Dendritic cell treated with granulocyte-macrophage colony-stimulating factor and Interleukin-4, amounts not matched to agents 40 ng/mL and 50 ng/mL, for 4 days (primary cell): ENCODE measurements at regions not wholly inside any gene's neighbourhood (a gene's known extent, or its start where the extent isn't known, plus 50 kb on each side); places are given as distances from the start of the nearest gene placed in this dataset.

Experiments used
- H3K27ac Mint-ChIP-seq: one replicate; pipeline ENCODE4 v1.8.0; 2022; ENCODE audit warnings: mild to moderate bottlenecking, mixed read lengths
- H3K27me3 Mint-ChIP-seq: one replicate; pipeline ENCODE4 v1.8.0; 2022; ENCODE audit warnings: mild to moderate bottlenecking, mixed read lengths
- H3K36me3 Mint-ChIP-seq: one replicate; pipeline ENCODE4 v1.8.0; 2022; ENCODE audit warnings: low read depth, mixed read lengths
- H3K4me1 Mint-ChIP-seq: one replicate; pipeline ENCODE4 v1.8.0; 2022; ENCODE audit warnings: low read depth, mixed read lengths
- H3K4me3 Mint-ChIP-seq: one replicate; pipeline ENCODE4 v1.8.0; 2022; ENCODE audit warnings: mild to moderate bottlenecking, moderate library complexity, mixed read lengths
- H3K9me3 Mint-ChIP-seq: one replicate; pipeline ENCODE4 v1.8.0; 2022; ENCODE audit warnings: mixed read lengths
- intact Hi-C: fragments of 100-400 bp; cut with micrococcal nuclease; formaldehyde crosslinking; loops from one replicate; pipeline ENCODE4 v1.15.0; 2022

DNA sequence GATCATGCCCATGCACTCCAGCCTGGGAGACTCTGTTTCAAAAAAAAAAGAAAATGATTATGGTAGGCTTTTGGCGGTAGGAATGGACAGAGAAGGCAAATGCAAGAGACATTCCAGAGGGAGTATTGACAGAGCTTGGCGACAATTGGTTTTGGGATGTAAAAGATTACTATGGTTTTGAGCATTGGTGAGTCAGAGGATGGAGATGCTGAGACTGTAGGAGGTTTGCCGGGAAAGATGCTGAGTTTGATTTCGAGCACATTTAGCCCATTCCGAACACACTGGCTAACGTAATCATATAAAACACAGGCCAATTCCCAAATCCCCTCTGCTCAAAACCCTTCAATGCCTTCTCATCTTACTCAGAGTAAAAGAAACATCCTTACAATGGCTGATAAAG, 161.6 kb upstream of the MKLN1 start:
- Mint-ChIP-seq H3K27ac (no peak overlapping the region), H3K27me3 (peaks cover 9% of the 10 kb centered on the region), H3K36me3 (no peaks in the 10 kb centered on the region), H3K4me1 (no peaks in the 10 kb centered on the region), H3K9me3 (no peaks in the 10 kb centered on the region), H3K4me3 (no peak overlapping the region)
- intact Hi-C loops: no loop called here

DNA sequence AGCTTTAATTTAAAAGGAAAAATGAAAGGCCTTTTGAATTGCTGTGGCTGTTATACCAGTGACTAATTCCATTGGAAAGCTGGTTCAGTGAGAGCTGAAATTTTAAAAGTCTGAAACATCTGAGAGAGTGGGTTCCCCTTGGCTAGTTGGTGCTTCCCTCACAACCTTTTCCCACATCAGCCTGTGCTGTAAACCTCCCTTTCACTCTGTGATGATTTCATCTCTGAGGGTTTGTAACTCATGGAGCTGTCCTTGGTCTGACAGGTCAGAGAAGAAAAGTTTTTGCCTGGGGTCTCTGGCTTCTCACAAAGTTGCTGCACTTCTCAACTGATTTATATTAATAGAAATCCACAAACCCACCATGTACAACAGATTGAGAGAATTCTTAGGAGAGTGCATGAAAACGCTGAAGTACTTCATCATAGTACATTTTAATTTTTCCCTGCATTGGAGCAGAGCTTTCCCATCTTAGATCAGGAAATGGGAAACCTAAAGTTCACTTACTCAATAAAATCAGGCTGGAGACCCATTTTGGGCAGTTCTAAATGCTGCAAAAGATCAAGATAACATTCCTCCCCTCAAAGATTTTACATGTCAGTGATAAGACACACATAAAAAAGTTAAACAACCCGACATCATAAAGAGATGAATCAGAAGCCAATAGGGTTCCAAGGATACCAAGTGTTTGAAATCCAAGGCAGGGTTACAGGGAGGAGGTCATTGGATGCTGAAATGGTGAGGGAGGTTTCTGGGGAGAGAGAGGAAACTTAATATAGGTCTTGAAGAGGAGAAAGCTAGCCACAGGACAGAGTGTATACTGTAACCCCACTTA, 157.0 kb upstream of the MKLN1 start:
- Mint-ChIP-seq H3K4me3 (no peak overlapping the region), H3K4me1 (no peaks in the 10 kb centered on the region), H3K36me3 (no peaks in the 10 kb centered on the region), H3K27ac (no peak overlapping the region), H3K27me3 (peaks cover 14% of the 10 kb centered on the region), H3K9me3 (no peaks in the 10 kb centered on the region)
- intact Hi-C loops: no loop called here

GRCh38 chr7:131173145-131173890, 154.4 kb upstream of the MKLN1 start:
- intact Hi-C loops: no loop called here
- peaks cover 11% of the 10 kb centered on the region for H3K27me3 Mint-ChIP-seq
- no peaks in the 10 kb centered on the region for H3K4me1 Mint-ChIP-seq
- no peaks in the 10 kb centered on the region for H3K9me3 Mint-ChIP-seq
- H3K4me3 Mint-ChIP-seq: no peak overlapping the region
- H3K36me3 Mint-ChIP-seq: no peaks in the 10 kb centered on the region
- no peak overlapping the region for H3K27ac Mint-ChIP-seq

DNA sequence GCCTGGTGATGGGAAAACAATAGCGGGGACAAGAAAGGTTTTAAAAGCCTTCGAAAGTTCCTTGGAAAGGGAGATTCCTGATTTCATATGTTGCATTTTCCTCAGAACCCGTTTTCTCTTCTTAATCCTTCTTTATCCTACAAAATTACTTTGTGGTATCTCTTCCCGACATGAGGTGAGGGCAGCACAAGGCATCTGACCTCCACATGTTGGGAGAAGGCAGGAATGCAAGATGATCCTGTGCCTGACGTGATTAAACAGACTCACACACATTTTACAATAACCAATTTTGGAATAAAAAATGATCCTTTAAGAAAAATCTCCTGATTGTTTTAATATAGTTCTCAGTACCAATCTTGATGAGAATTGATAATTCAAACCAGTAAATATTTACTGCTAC, 153.3 kb upstream of the MKLN1 start:
- intact Hi-C loops: no loop called here
- no peaks in the 10 kb centered on the region for H3K36me3 Mint-ChIP-seq
- no peak overlapping the region for H3K4me3 Mint-ChIP-seq
- no peak overlapping the region for H3K27ac Mint-ChIP-seq
- H3K9me3 Mint-ChIP-seq: no peaks in the 10 kb centered on the region
- no peaks in the 10 kb centered on the region for H3K4me1 Mint-ChIP-seq
- peaks cover 11% of the 10 kb centered on the region for H3K27me3 Mint-ChIP-seq

DNA sequence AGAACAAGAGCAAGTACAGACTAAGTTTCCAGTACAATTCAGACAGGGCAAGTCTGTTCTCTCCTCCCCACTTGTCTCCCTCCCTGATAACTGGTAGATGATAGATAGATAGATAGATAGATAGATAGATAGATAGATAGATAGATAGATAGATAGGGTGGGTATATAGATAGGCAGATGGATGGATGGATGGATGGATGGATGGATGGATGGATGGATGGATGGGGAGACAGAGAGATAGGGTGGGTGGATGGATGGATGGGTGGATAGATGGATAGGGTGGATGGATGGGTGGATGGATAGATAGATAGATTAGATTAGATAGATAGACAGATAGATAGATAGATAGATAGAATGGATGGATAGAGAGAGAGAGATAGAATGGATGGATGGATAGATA, 152.8 kb upstream of the MKLN1 start:
- Mint-ChIP-seq H3K27ac (no peak overlapping the region), H3K4me3 (no peak overlapping the region), H3K36me3 (no peaks in the 10 kb centered on the region), H3K9me3 (no peaks in the 10 kb centered on the region), H3K4me1 (no peaks in the 10 kb centered on the region), H3K27me3 (peaks cover 10% of the 10 kb centered on the region)
- intact Hi-C loops: no loop called here

DNA sequence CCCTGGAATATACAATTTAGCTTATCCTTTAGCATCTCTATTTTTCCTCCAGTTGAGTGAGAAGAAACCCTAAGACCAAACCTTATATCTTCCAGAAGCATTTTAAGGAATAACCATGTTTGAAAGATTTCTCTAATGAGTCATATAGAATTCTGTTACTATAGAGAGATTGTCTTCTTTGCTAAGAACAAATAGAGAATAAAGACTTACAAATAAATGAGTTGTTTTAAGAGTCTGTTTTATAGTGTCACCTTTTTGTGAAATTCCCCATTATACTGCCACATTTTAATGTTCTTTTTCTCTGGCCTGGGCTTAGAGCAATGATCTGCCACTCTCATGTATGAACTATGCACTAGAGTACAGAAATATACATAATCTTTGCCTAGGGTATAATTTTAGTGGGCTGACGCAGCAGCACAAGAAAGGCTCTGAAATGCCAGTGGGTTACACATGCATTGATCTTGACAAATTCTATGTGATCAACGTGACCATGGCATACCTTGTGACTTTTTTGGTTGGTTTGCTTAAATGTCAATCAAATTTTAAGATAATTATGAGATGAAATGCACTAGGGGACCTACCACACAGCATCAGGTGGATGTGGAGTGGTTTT, 145.1 kb upstream of the MKLN1 start:
- H3K9me3 Mint-ChIP-seq: no peaks in the 10 kb centered on the region
- peaks cover 7% of the 10 kb centered on the region for H3K4me1 Mint-ChIP-seq
- intact Hi-C loops: no loop called here
- no peaks in the 10 kb centered on the region for H3K36me3 Mint-ChIP-seq
- H3K27me3 Mint-ChIP-seq: peaks cover 14% of the 10 kb centered on the region
- H3K27ac Mint-ChIP-seq: no peak overlapping the region
- no peak overlapping the region for H3K4me3 Mint-ChIP-seq

GRCh38 chr7:131183072-131183471, 144.6 kb upstream of the MKLN1 start:
- Mint-ChIP-seq H3K9me3 (no peaks in the 10 kb centered on the region), H3K4me1 (peaks cover 8% of the 10 kb centered on the region), H3K27me3 (peaks cover 14% of the 10 kb centered on the region), H3K27ac (no peak overlapping the region), H3K36me3 (no peaks in the 10 kb centered on the region), H3K4me3 (no peak overlapping the region)
- intact Hi-C loops: no loop called here

DNA sequence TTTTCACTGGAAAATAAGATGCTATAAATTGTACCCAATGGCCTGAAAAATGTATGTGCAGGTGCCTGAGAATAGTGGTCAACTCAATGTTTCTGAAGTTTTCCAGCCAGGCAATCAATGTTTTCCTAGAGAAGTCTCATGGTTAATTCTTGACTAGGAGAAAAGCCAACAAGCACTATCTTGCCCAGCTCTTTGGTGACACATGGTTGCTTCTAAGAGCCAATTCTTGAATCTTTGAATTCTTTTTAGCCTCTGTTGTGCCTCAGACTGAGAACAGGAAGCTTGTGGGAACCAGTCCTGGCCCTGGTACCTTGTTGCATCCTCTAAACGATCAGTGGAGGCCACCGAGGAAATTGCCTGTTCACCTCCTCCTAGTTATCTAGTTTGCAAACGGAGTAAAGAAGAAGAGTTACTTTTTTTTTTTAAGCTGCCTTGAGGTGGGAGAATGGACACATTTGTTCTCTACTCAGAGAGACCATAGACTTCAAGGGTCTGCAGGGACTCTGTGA, 144.0 kb upstream of the MKLN1 start:
- no peaks in the 10 kb centered on the region for H3K36me3 Mint-ChIP-seq
- no peaks in the 10 kb centered on the region for H3K9me3 Mint-ChIP-seq
- H3K27ac Mint-ChIP-seq: no peak overlapping the region
- H3K27me3 Mint-ChIP-seq: peaks cover 14% of the 10 kb centered on the region
- peaks cover 14% of the 10 kb centered on the region for H3K4me1 Mint-ChIP-seq
- H3K4me3 Mint-ChIP-seq: no peak overlapping the region
- intact Hi-C loops: no loop called here

- Mint-ChIP-seq H3K9me3 (no peaks in the 10 kb centered on the region), H3K36me3 (no peaks in the 10 kb centered on the region), H3K4me3 (no peak overlapping the region), H3K27me3 (peaks cover 26% of the 10 kb centered on the region), H3K27ac (no peak overlapping the region), H3K4me1 (peaks cover 23% of the 10 kb centered on the region)
- intact Hi-C loops: no loop called here
Observed at GRCh38 chr7:131186816-131187215, 140.9 kb upstream of the MKLN1 start.

DNA sequence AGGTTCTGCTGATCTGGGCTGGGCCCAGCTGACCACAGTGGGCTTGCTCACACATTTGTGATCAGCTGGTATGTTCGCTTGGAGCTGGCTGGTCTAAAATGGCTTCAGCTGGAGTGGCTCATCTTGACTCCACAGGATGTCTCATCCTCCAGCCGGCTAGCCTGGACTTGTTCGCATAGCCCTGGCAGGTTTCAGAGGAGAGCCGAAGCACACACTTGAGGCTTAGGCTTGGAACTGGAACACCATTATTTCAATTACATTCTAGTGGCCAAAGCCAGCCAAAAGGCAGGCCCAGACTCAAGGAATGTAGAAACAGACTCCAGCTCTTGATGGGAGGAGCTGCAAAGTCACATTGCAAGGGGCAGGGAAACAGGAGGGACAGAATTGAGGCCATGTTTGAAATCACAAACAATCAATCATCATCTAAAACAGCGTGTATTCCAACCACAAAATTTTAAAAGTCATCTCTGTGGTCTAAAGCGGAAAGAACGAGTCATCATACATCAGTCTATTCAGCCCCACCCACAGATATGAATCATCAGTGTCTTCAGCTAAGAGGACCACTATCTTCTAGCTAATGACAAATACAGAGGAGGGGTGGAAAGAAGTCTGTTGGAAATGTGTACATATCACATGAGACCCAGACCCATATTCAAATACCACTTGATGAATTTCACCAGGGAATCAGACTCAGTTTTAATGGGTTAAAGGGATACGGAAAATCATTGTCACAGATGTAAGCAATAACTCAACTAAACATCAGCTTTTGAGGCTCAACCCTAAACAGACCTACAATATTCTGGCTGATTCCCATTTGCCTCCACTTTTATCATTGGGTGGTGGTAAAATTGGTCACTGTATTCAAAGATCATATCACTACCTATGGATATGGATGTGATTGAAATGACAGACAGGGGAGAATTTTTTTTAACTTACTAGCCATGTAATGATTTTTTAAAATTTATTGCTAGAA, 139.0 kb upstream of the MKLN1 start:
- intact Hi-C loops: no loop called here
- no peaks in the 10 kb centered on the region for H3K9me3 Mint-ChIP-seq
- no peaks in the 10 kb centered on the region for H3K36me3 Mint-ChIP-seq
- H3K27me3 Mint-ChIP-seq: peaks cover 26% of the 10 kb centered on the region
- peaks cover 23% of the 10 kb centered on the region for H3K4me1 Mint-ChIP-seq
- H3K4me3 Mint-ChIP-seq: no peak overlapping the region
- peak overlapping the region; percentile 73 for H3K27ac Mint-ChIP-seq

DNA sequence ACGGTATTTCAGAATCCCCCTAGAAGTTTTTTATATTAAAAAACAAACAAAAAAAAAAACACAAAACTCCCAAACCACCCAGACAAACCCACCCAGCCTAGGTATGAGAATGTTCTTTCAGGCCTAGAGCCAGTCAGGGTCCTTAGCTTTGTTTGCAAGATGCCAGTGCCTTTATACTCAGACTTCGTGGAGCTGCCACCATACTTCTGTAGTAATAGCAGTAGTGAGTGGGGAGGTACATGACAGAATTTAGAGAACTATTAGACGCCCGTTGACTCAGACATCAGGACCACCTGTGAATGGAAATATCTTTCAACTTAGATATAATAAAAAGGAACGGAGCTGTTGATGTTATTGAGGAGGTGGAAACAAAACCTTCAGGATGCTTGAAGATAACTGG, 138.2 kb upstream of the MKLN1 start:
- H3K27me3 Mint-ChIP-seq: peaks cover 19% of the 10 kb centered on the region
- H3K4me1 Mint-ChIP-seq: peaks cover 31% of the 10 kb centered on the region
- no peaks in the 10 kb centered on the region for H3K9me3 Mint-ChIP-seq
- intact Hi-C loops: no loop called here
- H3K27ac Mint-ChIP-seq: no peak overlapping the region
- no peaks in the 10 kb centered on the region for H3K36me3 Mint-ChIP-seq
- no peak overlapping the region for H3K4me3 Mint-ChIP-seq

GRCh38 chr7:131190146-131190545, 137.5 kb upstream of the MKLN1 start:
- peaks cover 31% of the 10 kb centered on the region for H3K4me1 Mint-ChIP-seq
- no peak overlapping the region for H3K4me3 Mint-ChIP-seq
- H3K27me3 Mint-ChIP-seq: peaks cover 17% of the 10 kb centered on the region
- no peak overlapping the region for H3K27ac Mint-ChIP-seq
- H3K36me3 Mint-ChIP-seq: no peaks in the 10 kb centered on the region
- H3K9me3 Mint-ChIP-seq: no peaks in the 10 kb centered on the region
- intact Hi-C loops: no loop called here

GRCh38 chr7:131190581-131190980, 137.1 kb upstream of the MKLN1 start:
- Mint-ChIP-seq H3K36me3 (no peaks in the 10 kb centered on the region), H3K27ac (no peak overlapping the region), H3K4me3 (no peak overlapping the region), H3K4me1 (peaks cover 31% of the 10 kb centered on the region), H3K27me3 (peaks cover 17% of the 10 kb centered on the region), H3K9me3 (no peaks in the 10 kb centered on the region)
- intact Hi-C loops: no loop called here
